ENCODE measurements at regions not wholly inside any gene's neighbourhood (a gene's known extent, or its start where the extent isn't known, plus 50 kb on each side); places are given as distances from the start of the nearest gene placed in this dataset.

GRCh38 chr4:184293552-184293951 is 75.9 kb upstream of the ENPP6 start:
- 15 to 37% (median 27%) methylated on average over 6 of the region's 6 CpGs for WGBS, 5 donors
- TF ChIP-seq POLR2AphosphoS5 (IDR thresholded peaks at IDR 0.05): peak in 1 of 3 donors; percentile 63
- no peak for TF ChIP-seq POLR2A (IDR thresholded peaks at IDR 0.05)
- no peaks in the 10 kb centered on the region for H3K27me3 ChIP-seq
- no peak overlapping the region for H3K4me3 ChIP-seq
- peaks cover 0 to 3% (median 0%) of the 10 kb centered on the region in 4 donors for H3K9me3 ChIP-seq
- H3K27ac ChIP-seq: peak overlapping the region in 4 of 5 donors; percentile 24 to 79 (median 53)
- DNase-seq: peak; percentile 64 to 90
- intact Hi-C loops (cut with DNase I; ENCODE audit: low total_unique reads): no loop called here
- H3K4me1 ChIP-seq: peaks cover 11 to 21% (median 17%) of the 10 kb centered on the region in 4 donors
- H3K36me3 ChIP-seq: no peaks in the 10 kb centered on the region

- 44 to 64% (median 56%) methylated on average over 3 of the region's 3 CpGs for WGBS, 5 donors
- H3K9me3 ChIP-seq: peaks cover 0 to 3% (median 0%) of the 10 kb centered on the region in 4 donors
- no peaks in the 10 kb centered on the region for H3K36me3 ChIP-seq
- intact Hi-C loops (cut with DNase I; ENCODE audit: low total_unique reads): no loop called here
- no peak for DNase-seq
- peaks cover 18 to 27% (median 24%) of the 10 kb centered on the region in 4 donors for H3K4me1 ChIP-seq
- H3K27me3 ChIP-seq: no peaks in the 10 kb centered on the region
- TF ChIP-seq POLR2A (IDR thresholded peaks at IDR 0.05) (no peak), CTCF (IDR thresholded peaks at IDR 0.05) (no peak), POLR2AphosphoS5 (IDR thresholded peaks at IDR 0.05) (no peak), EP300 (IDR thresholded peaks at IDR 0.05) (no peak)
- no peak overlapping the region for H3K4me3 ChIP-seq
- peak overlapping the region in 4 of 5 donors; percentile 24 to 79 (median 53) for H3K27ac ChIP-seq
Measured at GRCh38 chr4:184292877-184293276, 75.2 kb upstream of the ENPP6 start.

- H3K27ac ChIP-seq: peak overlapping the region in 2 of 5 donors; percentile 41 to 79
- DNase-seq: no peak
- WGBS, 5 donors: 89 to 99% (median 95%) methylated on average over 3 of the region's 3 CpGs
Measured at GRCh38 chr4:184292465-184292867, 74.8 kb upstream of the ENPP6 start.

GRCh38 chr4:184289179-184289535 is 71.5 kb upstream of the ENPP6 start:
- Histone ChIP-seq H3K4me1 (peaks cover 24 to 33% (median 29%) of the 10 kb centered on the region in 4 donors), H3K9me3 (no peaks in the 10 kb centered on the region), H3K27ac (peak overlapping the region; percentile 56 to 82 (median 70)), H3K36me3 (no peaks in the 10 kb centered on the region), H3K4me3 (no peak overlapping the region), H3K27me3 (no peaks in the 10 kb centered on the region)
- 69 to 76% (median 75%) methylated on average over 3 of the region's 3 CpGs for WGBS, 5 donors
- no peak for DNase-seq
- TF ChIP-seq POLR2AphosphoS5 (IDR thresholded peaks at IDR 0.05) (no peak), POLR2A (IDR thresholded peaks at IDR 0.05) (no peak), CTCF (IDR thresholded peaks at IDR 0.05) (no peak)
- intact Hi-C loops (cut with DNase I; ENCODE audit: low total_unique reads): no loop called here

More at GRCh38 chr4:184292465-184292867, 74.8 kb upstream of the ENPP6 start:
- Histone ChIP-seq H3K4me1 (peaks cover 22 to 31% (median 27%) of the 10 kb centered on the region in 4 donors), H3K36me3 (no peaks in the 10 kb centered on the region), H3K9me3 (peaks cover 0 to 3% (median 0%) of the 10 kb centered on the region in 4 donors), H3K27me3 (no peaks in the 10 kb centered on the region), H3K4me3 (no peak overlapping the region)
- intact Hi-C loops (cut with DNase I; ENCODE audit: low total_unique reads): no loop called here
- TF ChIP-seq POLR2AphosphoS5 (IDR thresholded peaks at IDR 0.05) (no peak), CTCF (IDR thresholded peaks at IDR 0.05) (no peak), EP300 (IDR thresholded peaks at IDR 0.05) (no peak), POLR2A (IDR thresholded peaks at IDR 0.05) (no peak)

- intact Hi-C loops (cut with DNase I; ENCODE audit: low total_unique reads): no loop called here
- peak overlapping the region in 1 of 4 donors; percentile 2 for H3K4me3 ChIP-seq
- WGBS, 5 donors: 36 to 59% (median 49%) methylated on average over 13 to 14 of the region's 14 CpGs
- peak overlapping the region; percentile 69 to 82 (median 71) for H3K27ac ChIP-seq
- H3K27me3 ChIP-seq: no peaks in the 10 kb centered on the region
- no peaks in the 10 kb centered on the region for H3K9me3 ChIP-seq
- peaks cover 23 to 31% (median 25%) of the 10 kb centered on the region in 4 donors for H3K4me1 ChIP-seq
- TF ChIP-seq CTCF (IDR thresholded peaks at IDR 0.05) (peak in 1 of 7 experiments; percentile 5), EP300 (IDR thresholded peaks at IDR 0.05) (no peak), POLR2A (IDR thresholded peaks at IDR 0.05) (no peak), POLR2AphosphoS5 (IDR thresholded peaks at IDR 0.05) (no peak)
- peak in 1 of 2 donors; percentile 51 for DNase-seq
- no peaks in the 10 kb centered on the region for H3K36me3 ChIP-seq
Measured at GRCh38 chr4:184288451-184289178, 70.9 kb upstream of the ENPP6 start.
